Body of pancreas (tissue), 4 donors: ENCODE measurements at regions not wholly inside any gene's neighbourhood (a gene's known extent, or its start where the extent isn't known, plus 50 kb on each side); places are given as distances from the start of the nearest gene placed in this dataset.

Experiments
- CTCF ChIP-seq, 7 experiments: fragments of 450-650 bp in 4 of 7; fragments of 200-600 bp in 3 of 7; sonication (generic) in 3 of 7; IDR thresholded peaks; one replicate each; pipeline ENCODE4 v1.5.1; 2016 to 2019; ENCODE audit warnings: antibody characterized with exemption in 7 of 7
- POLR2A ChIP-seq, 3 donors: fragments of 450-650 bp; IDR thresholded peaks; one replicate each; pipeline ENCODE4 v1.6.1; 2016; ENCODE audit warnings: antibody characterized with exemption in 3 of 3, mild to moderate bottlenecking in 2 of 3

DNA sequence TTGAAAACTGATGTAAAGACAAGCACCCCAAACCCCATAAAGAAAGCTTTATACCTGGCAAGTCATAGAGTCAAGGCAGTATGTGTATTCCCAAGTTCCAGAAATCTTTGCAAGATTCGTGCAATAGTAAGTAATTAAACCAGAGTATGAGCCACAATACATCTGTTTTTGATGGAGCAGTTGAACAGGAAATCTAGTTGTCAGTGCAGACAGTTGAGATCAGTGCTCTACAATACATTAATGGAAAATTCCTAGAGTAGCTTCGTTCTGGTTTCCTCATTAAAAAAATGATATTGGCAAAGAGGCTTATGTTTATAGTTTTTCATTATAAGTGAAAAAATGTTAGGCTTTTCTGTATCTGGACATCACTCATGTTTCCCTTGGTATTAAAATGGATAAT lies 575.3 kb downstream of the TRIML1 start:
- no peak for TF ChIP-seq CTCF (IDR thresholded peaks at IDR 0.05)
- no peak for TF ChIP-seq POLR2A (IDR thresholded peaks at IDR 0.05)
